HEK293T (cell line): ENCODE measurements at regions not wholly inside any gene's neighbourhood (a gene's known extent, or its start where the extent isn't known, plus 50 kb on each side); places are given as distances from the start of the nearest gene placed in this dataset.

Experiments
- ARNT ChIP-seq: fragments of 450-650 bp; IDR thresholded peaks from 2 replicates; pipeline ENCODE4 v1.6.1; 2017; ENCODE audit warnings: mild to moderate bottlenecking
- BHLHE40 ChIP-seq: fragments of 450-650 bp; IDR thresholded peaks from 2 replicates; pipeline ENCODE4 v1.6.1; 2016; ENCODE audit warnings: mild to moderate bottlenecking, moderate library complexity, borderline replicate concordance
- CTBP1 ChIP-seq: fragments of 450-650 bp; IDR thresholded peaks from 2 replicates; pipeline ENCODE4 v1.6.1; 2016; ENCODE audit warnings: borderline replicate concordance
- ELF4 ChIP-seq: fragments of 450-650 bp; IDR thresholded peaks from 2 replicates; pipeline ENCODE4 v1.6.1; 2017; ENCODE audit warnings: antibody characterized with exemption
- FOXA1 ChIP-seq: fragments of 450-650 bp; IDR thresholded peaks from 2 replicates; pipeline ENCODE4 v1.6.1; 2016; ENCODE audit warnings: mild to moderate bottlenecking
- FOXK2 ChIP-seq: fragments of 450-650 bp; IDR thresholded peaks from 2 replicates; pipeline ENCODE4 v1.6.1; 2016; ENCODE audit warnings: mild to moderate bottlenecking
- FOXM1 ChIP-seq: fragments of 450-650 bp; IDR thresholded peaks from 2 replicates; pipeline ENCODE4 v1.6.1; 2017; ENCODE audit warnings: mild to moderate bottlenecking, borderline replicate concordance
- HDGF ChIP-seq: fragments of 450-650 bp; IDR thresholded peaks from 2 replicates; pipeline ENCODE4 v1.6.1; 2017; ENCODE audit warnings: antibody characterized with exemption, borderline replicate concordance
- L3MBTL2 ChIP-seq: fragments of 450-650 bp; conservative IDR thresholded peaks from 2 replicates; pipeline ENCODE4 v1.6.1; 2016; ENCODE audit warnings: mild to moderate bottlenecking
- LEF1 ChIP-seq: fragments of 450-650 bp; IDR thresholded peaks from 2 replicates; pipeline ENCODE4 v1.6.1; 2017; ENCODE audit warnings: mild to moderate bottlenecking, borderline replicate concordance
- NFRKB ChIP-seq: fragments of 450-650 bp; IDR thresholded peaks from 2 replicates; pipeline ENCODE4 v1.6.1; 2016; ENCODE audit warnings: mild to moderate bottlenecking, moderate library complexity
- SUZ12 ChIP-seq: fragments of 450-650 bp; IDR thresholded peaks from 2 replicates; pipeline ENCODE4 v1.6.1; 2016; ENCODE audit warnings: mild to moderate bottlenecking
- ZNF384 ChIP-seq: fragments of 450-650 bp; IDR thresholded peaks from 2 replicates; pipeline ENCODE4 v1.6.1; 2016

- TF ChIP-seq ZNF384 (no peak), L3MBTL2 (no peak), ARNT (no peak), FOXM1 (no peak), FOXK2 (no peak), BHLHE40 (no peak), LEF1 (no peak), FOXA1 (no peak), SUZ12 (no peak), ELF4 (no peak), CTBP1 (no peak), NFRKB (no peak), HDGF (no peak)
Observed at GRCh38 chr9:89774858-89775370, 170.1 kb downstream of the GADD45G start.
